Vagina (tissue), 2 donors: ENCODE measurements at regions not wholly inside any gene's neighbourhood (a gene's known extent, or its start where the extent isn't known, plus 50 kb on each side); places are given as distances from the start of the nearest gene placed in this dataset.

Experiments
- DNase-seq, 2 donors: peaks; one replicate each; pipeline ENCODE4 v3.0.0-alpha.2; 2017; ENCODE audit errors: extremely low spot score in 2 of 2
- H3K27ac ChIP-seq: fragments of 200-600 bp; sonication (generic); one replicate; pipeline ENCODE4 v1.5.1; 2019
- H3K27me3 ChIP-seq: fragments of 200-600 bp; sonication (generic); one replicate; pipeline ENCODE4 v1.5.1; 2019
- H3K36me3 ChIP-seq, 2 donors: fragments of 200-600 bp; sonication (generic); one replicate each; pipeline ENCODE4 v1.5.1; 2017 to 2019
- H3K4me1 ChIP-seq: fragments of 200-600 bp; sonication (generic); one replicate; pipeline ENCODE4 v1.5.1; 2019
- H3K4me3 ChIP-seq, 2 donors: fragments of 200-600 bp; sonication (generic); 1 replicate in 1 of 2; 2 replicates in 1 of 2; pipeline ENCODE4 v1.5.1; 2016 to 2019
- H3K9me3 ChIP-seq: fragments of 200-600 bp; sonication (generic); one replicate; pipeline ENCODE4 v1.5.1; 2019
- CTCF ChIP-seq, 3 experiments: fragments of 450-650 bp in 2 of 3; fragments of 200-600 bp in 1 of 3; sonication (generic) in 1 of 3; IDR thresholded peaks; one replicate each; pipeline ENCODE4 v1.5.1; 2017 to 2019; ENCODE audit warnings: antibody characterized with exemption in 3 of 3, mild to moderate bottlenecking in 2 of 3, moderate library complexity in 2 of 3
- POLR2A ChIP-seq, 2 donors: fragments of 450-650 bp; IDR thresholded peaks; one replicate each; pipeline ENCODE4 v1.6.1; 2017; ENCODE audit warnings: antibody characterized with exemption in 2 of 2, mild to moderate bottlenecking in 2 of 2, moderate library complexity in 2 of 2
- POLR2AphosphoS5 ChIP-seq, 2 donors: sonication (generic); formaldehyde crosslinking; IDR thresholded peaks; one replicate each; pipeline ENCODE4 v1.9.0; 2017; ENCODE audit warnings: antibody characterized with exemption in 2 of 2, mild to moderate bottlenecking in 2 of 2, low read depth in 1 of 2; ENCODE audit not compliant: insufficient read depth in 1 of 2
- intact Hi-C: fragments of 100-400 bp; cut with DNase I; formaldehyde crosslinking; loops from one replicate; pipeline ENCODE4 v1.15.1; 2023

GRCh38 chr3:190995156-190995555, 132.7 kb upstream of the GMNC start:
- no peak for DNase-seq
- Histone ChIP-seq H3K27me3 (no peaks in the 10 kb centered on the region), H3K27ac (no peak overlapping the region), H3K9me3 (no peaks in the 10 kb centered on the region), H3K36me3 (no peaks in the 10 kb centered on the region), H3K4me1 (peaks cover 4% of the 10 kb centered on the region), H3K4me3 (no peak overlapping the region)
- intact Hi-C loops = no loop called here
- TF ChIP-seq POLR2AphosphoS5 (IDR thresholded peaks at IDR 0.05; ENCODE audit: insufficient read depth in 1 of 2, low read depth in 1 of 2) (no peak), POLR2A (IDR thresholded peaks at IDR 0.05) (no peak), CTCF (IDR thresholded peaks at IDR 0.05) (no peak)

GRCh38 chr3:190990898-190991297, 128.4 kb upstream of the GMNC start:
- intact Hi-C loops = no loop called here
- Histone ChIP-seq H3K4me1 (peaks cover under 1% of the 10 kb centered on the region), H3K27me3 (no peaks in the 10 kb centered on the region), H3K27ac (no peak overlapping the region), H3K36me3 (no peaks in the 10 kb centered on the region), H3K4me3 (no peak overlapping the region), H3K9me3 (no peaks in the 10 kb centered on the region)
- no peak for DNase-seq
- TF ChIP-seq POLR2AphosphoS5 (IDR thresholded peaks at IDR 0.05; ENCODE audit: insufficient read depth in 1 of 2, low read depth in 1 of 2) (no peak), POLR2A (IDR thresholded peaks at IDR 0.05) (no peak), CTCF (IDR thresholded peaks at IDR 0.05) (no peak)

- intact Hi-C loops = no loop called here
- Histone ChIP-seq H3K27ac (no peak overlapping the region), H3K4me3 (no peak overlapping the region), H3K36me3 (no peaks in the 10 kb centered on the region), H3K27me3 (no peaks in the 10 kb centered on the region), H3K4me1 (no peaks in the 10 kb centered on the region), H3K9me3 (no peaks in the 10 kb centered on the region)
- no peak for DNase-seq
- no peak for TF ChIP-seq POLR2AphosphoS5 (IDR thresholded peaks at IDR 0.05; ENCODE audit: insufficient read depth in 1 of 2, low read depth in 1 of 2)
- no peak for TF ChIP-seq CTCF (IDR thresholded peaks at IDR 0.05)
- no peak for TF ChIP-seq POLR2A (IDR thresholded peaks at IDR 0.05)
Observed at GRCh38 chr3:190989218-190989617, 126.7 kb upstream of the GMNC start.

GRCh38 chr3:190988102-190988501, 125.6 kb upstream of the GMNC start:
- no peak for TF ChIP-seq CTCF (IDR thresholded peaks at IDR 0.05)
- no peak for TF ChIP-seq POLR2AphosphoS5 (IDR thresholded peaks at IDR 0.05; ENCODE audit: insufficient read depth in 1 of 2, low read depth in 1 of 2)
- no peak for TF ChIP-seq POLR2A (IDR thresholded peaks at IDR 0.05)
- H3K4me3 ChIP-seq = no peak overlapping the region
- intact Hi-C loops = no loop called here
- no peaks in the 10 kb centered on the region for H3K4me1 ChIP-seq
- no peak overlapping the region for H3K27ac ChIP-seq
- DNase-seq = no peak
- no peaks in the 10 kb centered on the region for H3K27me3 ChIP-seq
- H3K9me3 ChIP-seq = no peaks in the 10 kb centered on the region
- H3K36me3 ChIP-seq = no peaks in the 10 kb centered on the region

- no peaks in the 10 kb centered on the region for H3K36me3 ChIP-seq
Observed at GRCh38 chr3:190984502-190985244, 122.2 kb upstream of the GMNC start.

More at GRCh38 chr3:190984502-190985244, 122.2 kb upstream of the GMNC start:
- no peak overlapping the region for H3K27ac ChIP-seq
- H3K27me3 ChIP-seq = no peaks in the 10 kb centered on the region
- TF ChIP-seq POLR2AphosphoS5 (IDR thresholded peaks at IDR 0.05; ENCODE audit: insufficient read depth in 1 of 2, low read depth in 1 of 2) (no peak), CTCF (IDR thresholded peaks at IDR 0.05) (no peak), POLR2A (IDR thresholded peaks at IDR 0.05) (no peak)
- H3K4me1 ChIP-seq = no peaks in the 10 kb centered on the region
- no peak overlapping the region for H3K4me3 ChIP-seq
- intact Hi-C loops = no loop called here
- DNase-seq = no peak
- no peaks in the 10 kb centered on the region for H3K9me3 ChIP-seq
